Stimulated activated naive CD4-positive, alpha-beta T cell (primary cell): ENCODE measurements at regions not wholly inside any gene's neighbourhood (a gene's known extent, or its start where the extent isn't known, plus 50 kb on each side); places are given as distances from the start of the nearest gene placed in this dataset.

Source experiments
- DNase-seq, 6 experiments: peaks; one replicate each; lab custom pipeline; 2025; lab: John Stamatoyannopoulos, UW

DNA sequence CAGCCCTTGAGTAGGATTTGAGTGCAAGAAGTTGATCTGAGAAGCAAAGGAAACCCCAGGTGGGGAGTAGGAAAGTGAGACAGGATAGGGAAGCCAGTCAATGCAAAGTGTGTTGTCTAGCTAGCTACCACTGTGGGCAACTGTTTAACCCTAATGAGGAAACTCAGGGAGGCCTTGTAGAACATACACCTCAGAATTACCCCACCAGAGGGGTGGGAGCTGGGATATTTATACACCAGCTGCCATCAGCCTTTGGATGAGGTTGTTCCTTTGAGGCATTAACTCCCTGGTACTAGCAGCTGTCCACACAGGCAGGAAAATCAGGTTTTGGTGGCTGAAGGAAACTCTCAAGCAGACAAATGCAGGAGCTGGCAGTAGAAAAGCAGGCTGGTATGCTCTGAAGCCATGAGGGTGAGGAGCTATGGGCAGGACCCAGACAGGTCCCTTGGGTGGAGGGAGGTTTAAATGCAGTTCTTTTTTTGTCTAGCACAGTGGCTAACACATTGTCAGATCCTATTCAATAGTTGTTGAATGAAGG is 60.1 kb upstream of the ARID5B start:
- DNase-seq: no peak

- no peak for DNase-seq
Observed at GRCh38 chr10:61842755-61843497, 58.6 kb upstream of the ARID5B start.

- DNase-seq: no peak
Observed at GRCh38 chr10:61844116-61844822, 57.2 kb upstream of the ARID5B start.

GRCh38 chr10:61845196-61845949 is 56.1 kb upstream of the ARID5B start:
- DNase-seq: no peak

- DNase-seq: no peak
Observed at GRCh38 chr10:61845950-61846268, 55.6 kb upstream of the ARID5B start.

DNA sequence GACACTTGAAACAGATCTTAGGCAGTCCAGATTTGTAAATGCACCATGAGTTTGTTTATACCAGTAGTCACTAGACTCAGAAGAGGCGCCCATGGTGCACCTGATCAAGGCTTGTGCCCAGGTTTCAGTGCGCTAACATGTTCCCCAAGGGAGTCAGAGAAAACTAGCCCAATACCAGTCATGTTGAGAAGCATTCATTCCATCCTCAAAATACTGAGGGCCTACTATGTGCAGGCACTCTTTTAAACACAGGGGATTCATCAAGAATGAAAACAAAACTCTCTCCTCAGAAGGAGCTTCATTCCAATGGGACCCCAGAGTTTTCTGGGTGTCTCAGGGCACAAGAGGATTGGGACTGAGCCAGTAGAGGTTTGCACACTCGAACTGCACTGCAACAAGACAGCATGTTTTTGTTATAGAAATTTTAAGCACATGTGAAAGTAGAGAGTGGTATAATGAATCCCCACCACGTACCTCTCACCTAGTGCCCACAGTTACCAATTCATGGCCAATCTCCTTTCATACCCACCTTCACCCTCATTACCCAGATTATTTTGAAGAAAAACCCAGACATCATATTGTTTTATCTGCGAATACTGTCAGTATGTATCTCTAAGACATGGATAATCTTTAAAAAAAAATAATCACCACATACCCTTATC is 55.0 kb upstream of the ARID5B start:
- no peak for DNase-seq

GRCh38 chr10:61847087-61847486 is 54.4 kb upstream of the ARID5B start:
- no peak for DNase-seq

GRCh38 chr10:61847640-61848039 is 53.9 kb upstream of the ARID5B start:
- no peak for DNase-seq

DNA sequence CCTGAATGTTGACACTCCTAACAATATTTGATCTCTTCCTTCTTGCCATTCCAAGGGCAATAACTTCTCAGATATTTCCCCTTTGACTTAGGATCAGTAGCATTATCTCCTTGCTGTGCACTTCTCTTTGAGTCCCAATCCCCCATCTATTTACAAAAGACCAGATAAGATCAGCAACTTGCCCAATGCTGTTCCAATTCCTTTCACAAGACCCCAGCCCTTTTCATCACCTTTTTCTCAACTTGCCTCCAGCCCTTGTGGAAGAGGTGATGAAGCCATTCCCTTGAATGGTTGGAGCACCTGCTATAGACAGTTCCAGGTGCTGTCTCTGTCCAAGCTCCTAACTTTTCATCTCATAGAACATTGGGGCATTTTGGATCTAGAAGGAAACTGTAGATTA is 51.1 kb upstream of the ARID5B start:
- DNase-seq: no peak
